ENCODE measurements at regions not wholly inside any gene's neighbourhood (a gene's known extent, or its start where the extent isn't known, plus 50 kb on each side); places are given as distances from the start of the nearest gene placed in this dataset.

GRCh38 chr6:154649721-154650120 is 83.5 kb upstream of the SCAF8 start:
- TF ChIP-seq CTCF (IDR thresholded peaks at IDR 0.05) = no peak
- TF ChIP-seq POLR2AphosphoS5 (IDR thresholded peaks at IDR 0.05) = no peak
- no peak for TF ChIP-seq POLR2A (IDR thresholded peaks at IDR 0.05)

All from breast epithelium (tissue), 3 donors.